HEK293 (cell line): ENCODE measurements at regions not wholly inside any gene's neighbourhood (a gene's known extent, or its start where the extent isn't known, plus 50 kb on each side); places are given as distances from the start of the nearest gene placed in this dataset.

ENCODE experiments used
- CTCF ChIA-PET: fragments of 350-600 bp; formaldehyde crosslinking; extraction: SDS; loops from one replicate; lab custom pipeline; 2021; ENCODE audit warnings: antibody characterized with exemption; lab: Yijun Ruan, JAX
- POLR2A ChIA-PET: fragments of 300-600 bp; formaldehyde crosslinking; extraction: SDS; loops from one replicate; lab custom pipeline; 2020; ENCODE audit warnings: antibody characterized with exemption, inconsistent platforms; lab: Yijun Ruan, JAX
- H3K27ac ChIP-seq: fragments of 200-500 bp; sonication (Bioruptor generic); 2 replicates; pipeline ENCODE4 v1.5.1; 2014; ENCODE audit warnings: low read depth, low read length, control low read depth, inconsistent platforms; ENCODE audit errors: extremely low read depth
- H3K36me3 ChIP-seq, 2 experiments: fragments of 200-500 bp in 1 of 2; sonication (Bioruptor generic) in 1 of 2; 1 replicate in 1 of 2; 2 replicates in 1 of 2; pipeline ENCODE4 v1.5.1; 2014 to 2017; ENCODE audit warnings: inconsistent platforms in 2 of 2, low read length in 2 of 2; ENCODE audit not compliant: control insufficient read depth in 2 of 2, insufficient read depth in 1 of 2
- H3K4me1 ChIP-seq: fragments of 200-500 bp; sonication (Bioruptor generic); 2 replicates; pipeline ENCODE4 v1.5.1; 2014; ENCODE audit warnings: mild to moderate bottlenecking, low read length, inconsistent platforms; ENCODE audit not compliant: control insufficient read depth, insufficient read depth
- H3K4me3 ChIP-seq: 2 replicates; pipeline ENCODE4 v1.5.1; 2011; ENCODE audit warnings: low read depth, mild to moderate bottlenecking, control low read depth, low read length, moderate library complexity
- H3K9me3 ChIP-seq: fragments of 200-500 bp; sonication (Bioruptor generic); 2 replicates; pipeline ENCODE4 v1.5.1; 2014; ENCODE audit warnings: low read depth, low read length, inconsistent platforms; ENCODE audit not compliant: control insufficient read depth, insufficient read depth
- HOXA7 ChIP-seq: sonication (generic); formaldehyde crosslinking; IDR thresholded peaks from 2 replicates; pipeline ENCODE4 v1.8.1; 2022; ENCODE audit warnings: missing genetic modification reagents, borderline replicate concordance
- ZBTB1 ChIP-seq: fragments of 450-650 bp; formaldehyde crosslinking; IDR thresholded peaks from 2 replicates; pipeline ENCODE4 v1.5.1; 2016; ENCODE audit warnings: missing biosample characterization, missing genetic modification characterization
- ZNF140 ChIP-seq: fragments of 450-650 bp; formaldehyde crosslinking; IDR thresholded peaks from 2 replicates; pipeline ENCODE4 v1.5.1; 2016; ENCODE audit warnings: missing biosample characterization, missing genetic modification characterization
- ZNF146 ChIP-seq: fragments of 450-650 bp; formaldehyde crosslinking; IDR thresholded peaks from 2 replicates; pipeline ENCODE4 v1.5.1; 2016; ENCODE audit warnings: missing biosample characterization, missing genetic modification characterization
- ZNF157 ChIP-seq: fragments of 450-650 bp; formaldehyde crosslinking; IDR thresholded peaks from 2 replicates; pipeline ENCODE4 v1.5.1; 2016; ENCODE audit warnings: missing biosample characterization, missing genetic modification characterization
- ZNF169 ChIP-seq: fragments of 450-650 bp; formaldehyde crosslinking; IDR thresholded peaks from 2 replicates; pipeline ENCODE4 v1.5.1; 2016; ENCODE audit warnings: missing biosample characterization, missing genetic modification characterization
- ZNF302 ChIP-seq: fragments of 450-650 bp; formaldehyde crosslinking; IDR thresholded peaks from 2 replicates; pipeline ENCODE4 v1.5.1; 2016; ENCODE audit warnings: missing biosample characterization, missing genetic modification characterization, low read depth
- ZNF629 ChIP-seq: fragments of 450-650 bp; formaldehyde crosslinking; IDR thresholded peaks from 2 replicates; pipeline ENCODE4 v1.5.1; 2017; ENCODE audit warnings: missing biosample characterization, missing genetic modification characterization
- ZNF654 ChIP-seq: fragments of 450-650 bp; formaldehyde crosslinking; IDR thresholded peaks from 2 replicates; pipeline ENCODE4 v1.5.1; 2016; ENCODE audit warnings: low read depth, missing biosample characterization, missing genetic modification characterization
- ZNF660 ChIP-seq: fragments of 450-650 bp; IDR thresholded peaks from 2 replicates; pipeline ENCODE4 v1.5.1; 2018; ENCODE audit warnings: missing biosample characterization, mild to moderate bottlenecking, missing genetic modification characterization
- TF ChIP-seq, protein P1 (sequence below): fragments of 450-650 bp; formaldehyde crosslinking; IDR thresholded peaks from 2 replicates; pipeline ENCODE4 v1.5.1; 2016; ENCODE audit warnings: missing biosample characterization, missing genetic modification characterization
- TF ChIP-seq, protein P2 (sequence below): fragments of 450-650 bp; formaldehyde crosslinking; IDR thresholded peaks from 2 replicates; pipeline ENCODE4 v1.5.1; 2016; ENCODE audit warnings: missing biosample characterization, missing genetic modification characterization
- TF ChIP-seq, protein P3 (sequence below): fragments of 450-650 bp; formaldehyde crosslinking; IDR thresholded peaks from 2 replicates; pipeline ENCODE4 v1.5.1; 2016; ENCODE audit warnings: missing biosample characterization, missing genetic modification characterization

DNA sequence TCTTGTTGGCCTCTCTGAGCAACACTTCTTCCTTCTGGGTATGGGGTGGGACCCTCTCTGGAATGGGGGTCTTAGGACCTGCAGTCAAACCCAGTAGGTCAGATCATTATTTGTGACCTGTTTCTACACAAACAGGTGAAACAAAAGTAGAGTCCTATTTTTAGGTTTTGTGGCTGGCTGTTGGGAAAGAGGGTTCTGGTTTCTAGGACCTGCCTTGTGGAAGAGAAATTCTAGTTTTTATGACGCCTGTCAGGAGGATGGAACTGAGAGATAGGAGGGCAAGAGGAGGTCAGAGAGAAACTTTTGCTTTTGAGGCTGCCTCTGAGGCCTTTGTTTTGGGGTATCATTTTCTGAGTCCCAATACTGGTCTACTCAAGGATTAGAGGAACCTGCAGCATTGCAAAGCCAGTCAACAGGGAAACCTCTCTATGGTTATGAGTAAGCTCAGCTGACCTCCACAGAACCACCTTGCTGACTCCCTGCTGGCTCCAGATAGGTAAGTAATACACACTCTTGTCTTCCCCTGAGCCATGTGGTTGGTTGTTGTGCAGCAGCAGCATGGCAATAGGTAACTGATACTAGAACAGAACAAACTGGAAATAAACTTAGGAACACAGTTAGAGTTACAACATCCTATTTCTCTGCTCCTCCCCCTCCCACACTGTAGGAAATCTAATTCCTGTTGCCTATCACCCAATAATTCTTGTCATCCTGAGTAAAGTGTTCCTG lies 114.7 kb upstream of the VCX3B start (continued):
- TF ChIP-seq, protein P1, sequence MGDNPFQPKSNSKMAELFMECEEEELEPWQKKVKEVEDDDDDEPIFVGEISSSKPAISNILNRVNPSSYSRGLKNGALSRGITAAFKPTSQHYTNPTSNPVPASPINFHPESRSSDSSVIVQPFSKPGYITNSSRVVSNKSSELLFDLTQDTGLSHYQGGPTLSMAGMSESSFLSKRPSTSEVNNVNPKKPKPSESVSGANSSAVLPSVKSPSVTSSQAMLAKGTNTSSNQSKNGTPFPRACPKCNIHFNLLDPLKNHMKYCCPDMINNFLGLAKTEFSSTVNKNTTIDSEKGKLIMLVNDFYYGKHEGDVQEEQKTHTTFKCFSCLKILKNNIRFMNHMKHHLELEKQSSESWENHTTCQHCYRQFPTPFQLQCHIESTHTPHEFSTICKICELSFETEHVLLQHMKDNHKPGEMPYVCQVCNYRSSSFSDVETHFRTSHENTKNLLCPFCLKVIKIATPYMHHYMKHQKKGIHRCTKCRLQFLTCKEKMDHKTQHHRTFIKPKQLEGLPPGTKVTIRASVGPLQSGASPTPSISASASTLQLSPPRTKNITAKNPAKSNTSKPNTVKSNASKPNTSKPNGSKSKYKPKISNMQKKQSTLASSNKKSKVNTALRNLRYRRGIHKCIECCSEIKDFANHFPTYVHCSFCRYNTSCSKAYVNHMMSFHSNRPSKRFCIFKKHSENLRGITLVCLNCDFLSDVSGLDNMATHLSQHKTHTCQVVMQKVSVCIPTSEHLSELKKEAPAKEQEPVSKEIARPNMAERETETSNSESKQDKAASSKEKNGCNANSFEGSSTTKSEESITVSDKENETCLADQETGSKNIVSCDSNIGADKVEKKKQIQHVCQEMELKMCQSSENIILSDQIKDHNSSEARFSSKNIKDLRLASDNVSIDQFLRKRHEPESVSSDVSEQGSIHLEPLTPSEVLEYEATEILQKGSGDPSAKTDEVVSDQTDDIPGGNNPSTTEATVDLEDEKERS = no peak
- TF ChIP-seq ZNF629 (tag by site-specific recombination) = no peak
- TF ChIP-seq, all 188 proteins: peak for 0

DNA sequence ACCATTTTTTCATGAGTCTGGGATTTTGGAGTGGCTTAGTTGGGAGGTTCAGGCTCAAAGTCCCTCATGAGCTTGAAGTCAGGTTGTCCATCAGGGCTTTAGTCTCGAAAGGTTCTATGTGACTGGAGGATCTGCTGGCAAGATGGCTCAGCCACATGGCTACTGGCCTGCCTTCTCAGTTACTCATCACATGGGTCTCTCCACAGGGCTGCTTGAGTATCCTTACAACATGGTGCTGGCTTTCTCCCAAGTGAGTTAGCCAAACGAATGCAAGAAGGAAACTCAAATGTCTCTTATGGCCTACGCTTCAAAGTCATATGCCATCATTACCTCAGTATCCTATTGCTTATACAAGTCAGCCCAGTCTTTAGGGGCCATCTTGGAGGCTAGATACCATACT lies 106.3 kb upstream of the VCX3B start:
- H3K36me3 ChIP-seq = no peaks in the 10 kb centered on the region
- ChIA-PET CTCF (interaction anchor here (0.5 kb wide), 1 partner anchor 435 kb away, joined by 3 read pairs; no protein-coding TSS in a partner anchor), POLR2A (no interaction called here)
- no peak for TF ChIP-seq ZNF660 (tag by site-specific recombination)
- TF ChIP-seq ZBTB1 = no peak
- no peak for TF ChIP-seq ZNF169 (tag by site-specific recombination)
- TF ChIP-seq HOXA7 (CRISPR knock-in tag) = no peak
- TF ChIP-seq ZNF157 = no peak
- no peak for TF ChIP-seq ZNF140
- TF ChIP-seq, protein P2, sequence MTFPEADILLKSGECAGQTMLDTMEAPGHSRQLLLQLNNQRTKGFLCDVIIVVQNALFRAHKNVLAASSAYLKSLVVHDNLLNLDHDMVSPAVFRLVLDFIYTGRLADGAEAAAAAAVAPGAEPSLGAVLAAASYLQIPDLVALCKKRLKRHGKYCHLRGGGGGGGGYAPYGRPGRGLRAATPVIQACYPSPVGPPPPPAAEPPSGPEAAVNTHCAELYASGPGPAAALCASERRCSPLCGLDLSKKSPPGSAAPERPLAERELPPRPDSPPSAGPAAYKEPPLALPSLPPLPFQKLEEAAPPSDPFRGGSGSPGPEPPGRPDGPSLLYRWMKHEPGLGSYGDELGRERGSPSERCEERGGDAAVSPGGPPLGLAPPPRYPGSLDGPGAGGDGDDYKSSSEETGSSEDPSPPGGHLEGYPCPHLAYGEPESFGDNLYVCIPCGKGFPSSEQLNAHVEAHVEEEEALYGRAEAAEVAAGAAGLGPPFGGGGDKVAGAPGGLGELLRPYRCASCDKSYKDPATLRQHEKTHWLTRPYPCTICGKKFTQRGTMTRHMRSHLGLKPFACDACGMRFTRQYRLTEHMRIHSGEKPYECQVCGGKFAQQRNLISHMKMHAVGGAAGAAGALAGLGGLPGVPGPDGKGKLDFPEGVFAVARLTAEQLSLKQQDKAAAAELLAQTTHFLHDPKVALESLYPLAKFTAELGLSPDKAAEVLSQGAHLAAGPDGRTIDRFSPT (tag by site-specific recombination) = no peak
- no peak for TF ChIP-seq ZNF146
- TF ChIP-seq, protein P3, sequence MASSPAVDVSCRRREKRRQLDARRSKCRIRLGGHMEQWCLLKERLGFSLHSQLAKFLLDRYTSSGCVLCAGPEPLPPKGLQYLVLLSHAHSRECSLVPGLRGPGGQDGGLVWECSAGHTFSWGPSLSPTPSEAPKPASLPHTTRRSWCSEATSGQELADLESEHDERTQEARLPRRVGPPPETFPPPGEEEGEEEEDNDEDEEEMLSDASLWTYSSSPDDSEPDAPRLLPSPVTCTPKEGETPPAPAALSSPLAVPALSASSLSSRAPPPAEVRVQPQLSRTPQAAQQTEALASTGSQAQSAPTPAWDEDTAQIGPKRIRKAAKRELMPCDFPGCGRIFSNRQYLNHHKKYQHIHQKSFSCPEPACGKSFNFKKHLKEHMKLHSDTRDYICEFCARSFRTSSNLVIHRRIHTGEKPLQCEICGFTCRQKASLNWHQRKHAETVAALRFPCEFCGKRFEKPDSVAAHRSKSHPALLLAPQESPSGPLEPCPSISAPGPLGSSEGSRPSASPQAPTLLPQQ (tag by site-specific recombination) = no peak
- H3K9me3 ChIP-seq = no peaks in the 10 kb centered on the region
- no peak overlapping the region for H3K27ac ChIP-seq
- H3K4me3 ChIP-seq = no peak overlapping the region
- no peaks in the 10 kb centered on the region for H3K4me1 ChIP-seq

DNA sequence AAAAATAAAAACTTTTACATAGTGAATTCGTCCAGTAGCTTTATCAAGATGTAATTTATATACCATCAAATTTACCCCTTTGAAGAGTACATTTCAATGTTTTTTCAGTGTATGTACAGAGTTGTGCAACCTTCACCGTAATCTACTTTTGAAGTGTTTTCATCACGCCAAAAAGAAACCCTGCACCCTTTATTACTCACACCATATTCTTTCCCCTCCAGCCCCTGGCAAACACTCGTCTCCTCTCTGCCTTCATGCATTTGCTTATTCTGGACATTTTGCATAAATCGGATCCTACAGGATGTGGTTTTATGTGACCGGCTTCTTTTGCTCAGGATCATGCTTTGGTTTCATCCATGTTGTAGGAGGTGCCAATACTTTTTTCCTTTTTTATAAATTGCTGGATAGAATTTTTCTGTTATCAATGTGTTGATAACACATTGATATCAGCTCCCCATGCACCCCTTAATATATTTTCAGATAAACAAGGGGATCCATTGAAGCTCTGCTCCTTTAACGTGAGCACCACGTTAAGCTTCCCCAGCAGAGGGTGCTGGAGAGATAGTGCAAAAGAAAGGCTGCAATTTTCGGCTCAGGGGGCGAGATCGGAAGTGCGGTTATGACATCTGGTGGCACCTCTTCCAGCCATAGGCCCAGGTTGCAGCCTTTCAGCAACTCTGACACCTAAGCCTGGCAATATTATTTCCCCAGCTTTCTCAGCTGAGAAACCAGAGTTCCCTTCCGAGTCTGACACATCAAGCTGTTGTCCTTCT lies 100.1 kb upstream of the VCX3B start:
- TF ChIP-seq ZNF654 (tag by site-specific recombination) = peak; percentile 13; the same call in 1 of the 2 replicates
- TF ChIP-seq ZNF302 (tag by site-specific recombination) = no peak
- no peak overlapping the region for H3K4me3 ChIP-seq
- H3K9me3 ChIP-seq = no peaks in the 10 kb centered on the region
- no peaks in the 10 kb centered on the region for H3K4me1 ChIP-seq
- no peak overlapping the region for H3K27ac ChIP-seq
- H3K36me3 ChIP-seq = no peaks in the 10 kb centered on the region
- ChIA-PET POLR2A (no interaction called here), CTCF (interaction anchor here (0.6 to 1.3 kb wide), 10 partner anchors 9 to 505 kb away, joined by 3 to 6 read pairs (median 4); no protein-coding TSS in a partner anchor)
